ENCODE measurements at regions not wholly inside any gene's neighbourhood (a gene's known extent, or its start where the extent isn't known, plus 50 kb on each side); places are given as distances from the start of the nearest gene placed in this dataset.

DNA sequence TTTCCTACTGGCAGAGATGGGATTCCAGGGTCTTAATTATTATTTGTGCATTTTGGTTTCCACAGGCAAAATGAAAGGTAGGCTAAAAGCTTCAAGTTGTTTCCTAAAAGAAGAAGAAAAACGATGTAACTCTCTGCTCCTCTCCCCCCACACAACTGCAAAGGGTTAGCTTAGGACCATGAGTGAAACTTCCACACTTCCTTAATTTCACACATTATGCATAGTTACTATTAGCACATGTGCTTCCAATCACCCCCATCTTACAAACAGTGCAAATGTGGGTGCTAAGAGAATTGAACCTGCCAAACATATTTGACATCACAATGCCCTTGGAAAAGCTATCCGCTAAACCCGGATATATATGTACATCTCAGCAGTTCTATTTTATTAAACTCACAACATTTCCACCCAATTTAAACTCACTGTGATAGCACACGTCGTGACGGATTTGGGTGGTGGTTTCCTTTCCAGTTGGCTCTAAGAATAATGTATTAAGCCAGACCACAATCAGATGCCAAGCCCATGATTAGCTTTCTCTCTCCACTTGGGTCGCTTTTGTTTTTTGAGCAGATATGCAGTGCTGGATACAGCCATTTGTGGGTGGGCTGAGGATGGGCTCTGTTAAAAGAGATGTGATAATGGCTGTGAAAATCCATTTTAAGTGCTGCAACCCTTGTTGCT, 245.0 kb upstream of the POU2AF2 start (continued):
- no peak for TF ChIP-seq SMAD3 (CRISPR knock-in tag; IDR thresholded peaks at IDR 0.05; ENCODE audit: borderline replicate concordance)
- no peak for TF ChIP-seq ELF4 (CRISPR knock-in tag; IDR thresholded peaks at IDR 0.05; ENCODE audit: low read depth)
- TF ChIP-seq, protein P1, sequence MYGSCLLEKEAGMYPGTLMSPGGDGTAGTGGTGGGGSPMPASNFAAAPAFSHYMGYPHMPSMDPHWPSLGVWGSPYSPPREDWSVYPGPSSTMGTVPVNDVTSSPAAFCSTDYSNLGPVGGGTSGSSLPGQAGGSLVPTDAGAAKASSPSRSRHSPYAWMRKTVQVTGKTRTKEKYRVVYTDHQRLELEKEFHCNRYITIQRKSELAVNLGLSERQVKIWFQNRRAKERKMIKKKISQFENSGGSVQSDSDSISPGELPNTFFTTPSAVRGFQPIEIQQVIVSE (CRISPR knock-in tag; IDR thresholded peaks at IDR 0.05; ENCODE audit: borderline replicate concordance): no peak
- TF ChIP-seq FOXP4 (CRISPR knock-in tag; IDR thresholded peaks at IDR 0.05): no peak
- TF ChIP-seq, protein P2, sequence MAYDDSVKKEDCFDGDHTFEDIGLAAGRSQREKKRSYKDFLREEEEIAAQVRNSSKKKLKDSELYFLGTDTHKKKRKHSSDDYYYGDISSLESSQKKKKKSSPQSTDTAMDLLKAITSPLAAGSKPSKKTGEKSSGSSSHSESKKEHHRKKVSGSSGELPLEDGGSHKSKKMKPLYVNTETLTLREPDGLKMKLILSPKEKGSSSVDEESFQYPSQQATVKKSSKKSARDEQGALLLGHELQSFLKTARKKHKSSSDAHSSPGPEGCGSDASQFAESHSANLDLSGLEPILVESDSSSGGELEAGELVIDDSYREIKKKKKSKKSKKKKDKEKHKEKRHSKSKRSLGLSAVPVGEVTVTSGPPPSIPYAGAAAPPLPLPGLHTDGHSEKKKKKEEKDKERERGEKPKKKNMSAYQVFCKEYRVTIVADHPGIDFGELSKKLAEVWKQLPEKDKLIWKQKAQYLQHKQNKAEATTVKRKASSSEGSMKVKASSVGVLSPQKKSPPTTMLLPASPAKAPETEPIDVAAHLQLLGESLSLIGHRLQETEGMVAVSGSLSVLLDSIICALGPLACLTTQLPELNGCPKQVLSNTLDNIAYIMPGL (CRISPR knock-in tag; IDR thresholded peaks at IDR 0.05): no peak

DNA sequence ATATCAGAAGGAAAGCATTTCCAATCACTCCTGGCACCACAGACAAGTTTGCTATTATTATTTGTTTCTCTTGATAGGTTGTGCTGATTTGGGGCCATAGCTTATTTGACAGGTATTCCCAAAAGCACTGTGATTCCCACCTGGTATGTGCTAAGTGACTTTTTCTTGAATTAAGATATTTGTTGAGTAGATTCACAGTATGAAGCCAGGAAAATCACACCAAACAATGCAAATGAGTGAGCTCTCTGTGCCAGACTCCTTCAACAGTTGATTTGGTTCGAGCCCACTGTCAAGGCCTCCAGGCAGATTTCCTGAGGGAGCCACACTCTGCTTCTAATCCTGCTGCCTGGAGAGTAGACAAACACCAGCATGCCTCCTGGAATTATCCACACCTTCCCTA, 253.0 kb upstream of the POU2AF2 start:
- TF ChIP-seq CREM (CRISPR knock-in tag; IDR thresholded peaks at IDR 0.05) (no peak), SMAD4 (CRISPR knock-in tag; IDR thresholded peaks at IDR 0.05) (no peak), SMAD3 (CRISPR knock-in tag; IDR thresholded peaks at IDR 0.05; ENCODE audit: borderline replicate concordance) (no peak), NFE2L1 (CRISPR knock-in tag; IDR thresholded peaks at IDR 0.05) (no peak), ZNF138 (CRISPR knock-in tag; conservative IDR thresholded peaks at IDR 0.05) (no peak), TP53 (CRISPR knock-in tag; IDR thresholded peaks at IDR 0.05) (no peak), NR2C2 (CRISPR knock-in tag; IDR thresholded peaks at IDR 0.05) (no peak), ATF1 (CRISPR knock-in tag; IDR thresholded peaks at IDR 0.05) (no peak), E2F5 (CRISPR knock-in tag; IDR thresholded peaks at IDR 0.05) (no peak), NR1H2 (CRISPR knock-in tag; IDR thresholded peaks at IDR 0.05) (no peak), ZNF263 (CRISPR knock-in tag; IDR thresholded peaks at IDR 0.05; ENCODE audit: low read depth) (no peak), ATF3 (CRISPR knock-in tag; conservative IDR thresholded peaks at IDR 0.05) (no peak), NFATC4 (CRISPR knock-in tag; IDR thresholded peaks at IDR 0.05) (no peak), ZNF423 (CRISPR knock-in tag; IDR thresholded peaks at IDR 0.05) (no peak)
- TF ChIP-seq, protein P3, sequence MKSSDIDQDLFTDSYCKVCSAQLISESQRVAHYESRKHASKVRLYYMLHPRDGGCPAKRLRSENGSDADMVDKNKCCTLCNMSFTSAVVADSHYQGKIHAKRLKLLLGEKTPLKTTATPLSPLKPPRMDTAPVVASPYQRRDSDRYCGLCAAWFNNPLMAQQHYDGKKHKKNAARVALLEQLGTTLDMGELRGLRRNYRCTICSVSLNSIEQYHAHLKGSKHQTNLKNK (CRISPR knock-in tag; IDR thresholded peaks at IDR 0.05): no peak
- TF ChIP-seq, protein P2 (CRISPR knock-in tag; IDR thresholded peaks at IDR 0.05): no peak
- ChIA-PET POLR2A (no interaction called here), CTCF (no interaction called here)
- H3K4me3 Mint-ChIP-seq: no peak overlapping the region
- ATAC-seq: no peak
- H3K9me3 Mint-ChIP-seq: no peaks in the 10 kb centered on the region
- H3K27ac Mint-ChIP-seq: no peak overlapping the region
- DNase-seq (ENCODE audit: low spot score): no peak
- no peaks in the 10 kb centered on the region for H3K36me3 Mint-ChIP-seq
- H3K27me3 Mint-ChIP-seq (ENCODE audit: low read depth): no peaks in the 10 kb centered on the region
- peaks cover 6% of the 10 kb centered on the region; the same call in 1 of the 2 replicates for H3K4me1 Mint-ChIP-seq
